A549 (cell line): ENCODE measurements at regions not wholly inside any gene's neighbourhood (a gene's known extent, or its start where the extent isn't known, plus 50 kb on each side); places are given as distances from the start of the nearest gene placed in this dataset.

Source experiments
- ATAC-seq, 2 experiments: fragments of 200-7000 bp in 1 of 2; fragments of >200 bp in 1 of 2; cut with Nextera tagmentation in 1 of 2; cut with Tn5 transposase in 1 of 2; 3 replicates each; pipeline versions ENCODE4 v1.8.0 to v1.9.1; 2018 to 2020; ENCODE audit warnings: mild to moderate bottlenecking in 1 of 2, moderate library complexity in 1 of 2
- CTCF ChIA-PET: fragments of 300-600 bp; sonication (Branson Sonifier 250); formaldehyde crosslinking; extraction: SDS; loops from one replicate; lab custom pipeline; 2021; ENCODE audit warnings: antibody characterized with exemption, inconsistent platforms; lab: Yijun Ruan, JAX
- POLR2A ChIA-PET: fragments of 350-600 bp; formaldehyde crosslinking; extraction: SDS; loops from one replicate; lab custom pipeline; 2021; ENCODE audit warnings: antibody characterized with exemption, inconsistent platforms; lab: Yijun Ruan, JAX
- DNase-seq, 2 experiments: peaks; one replicate each; pipeline versions ENCODE4 v3.0.0 to v3.0.0-alpha.2; 2011 to 2016; ENCODE audit warnings: low read depth in 1 of 2, low spot score in 1 of 2
- FAIRE-seq: peaks from 2 replicates; lab custom pipeline; 2011; peaks lifted over from hg19 to GRCh38; lab: Jason Lieb, UNC
- H3K27ac ChIP-seq, 2 experiments: fragments of >200 bp; sonication (Bioruptor Twin); formaldehyde crosslinking; 3 replicates each; pipeline ENCODE4 v1.5.1; 2016 to 2017
- H3K4me1 ChIP-seq: fragments of >200 bp; sonication (Bioruptor Twin); formaldehyde crosslinking; 3 replicates; pipeline ENCODE4 v1.6.1; 2016
- H3K4me2 ChIP-seq: fragments of >200 bp; sonication (Bioruptor Twin); formaldehyde crosslinking; 3 replicates; pipeline ENCODE4 v1.6.1; 2016
- H3K4me3 ChIP-seq: fragments of >200 bp; sonication (Bioruptor Twin); formaldehyde crosslinking; 3 replicates; pipeline ENCODE4 v1.5.1; 2016
- H3K9me3 ChIP-seq: fragments of >200 bp; sonication (Bioruptor Twin); formaldehyde crosslinking; 3 replicates; pipeline ENCODE4 v1.6.1; 2016
- CBX8 ChIP-seq: fragments of 200-600 bp; sonication (generic); IDR thresholded peaks from 2 replicates; pipeline ENCODE4 v1.6.1; 2016
- CEBPB ChIP-seq, 2 experiments: fragments of >200 bp in 1 of 2; sonication (Bioruptor Twin) in 1 of 2; formaldehyde crosslinking in 1 of 2; IDR thresholded peaks; 2 replicates each; pipeline ENCODE4 v1.6.1; 2012 to 2016
- CHD4 ChIP-seq: fragments of 200-600 bp; sonication (generic); IDR thresholded peaks from 2 replicates; pipeline ENCODE4 v1.6.1; 2016; ENCODE audit warnings: antibody characterized with exemption, mild to moderate bottlenecking, borderline replicate concordance
- EHF ChIP-seq: fragments of 250-450 bp; sonication (Bioruptor Pico); IDR thresholded peaks from 2 replicates; pipeline ENCODE4 v1.5.0; 2020; ENCODE audit warnings: mild to moderate bottlenecking
- ESRRA ChIP-seq: fragments of 150-350 bp; IDR thresholded peaks from 2 replicates; pipeline ENCODE4 v1.6.1; 2014; ENCODE audit warnings: mild to moderate bottlenecking, low read length, borderline replicate concordance
- FOSB ChIP-seq: fragments of 250-450 bp; sonication (Bioruptor Pico); IDR thresholded peaks from 2 replicates; pipeline ENCODE4 v1.5.0; 2020; ENCODE audit warnings: mild to moderate bottlenecking, moderate library complexity
- FOSL2 ChIP-seq, 2 experiments: fragments of 450-650 bp in 1 of 2; fragments of >200 bp in 1 of 2; sonication (Bioruptor Twin) in 1 of 2; formaldehyde crosslinking; IDR thresholded peaks; 2 replicates each; pipeline versions ENCODE4 v1.5.0 to v1.6.1; 2016 to 2020; ENCODE audit warnings: mild to moderate bottlenecking in 1 of 2, moderate library complexity in 1 of 2
- HOXB13 ChIP-seq: fragments of 250-450 bp; sonication (Bioruptor Pico); IDR thresholded peaks from 2 replicates; pipeline ENCODE4 v1.5.0; 2020; ENCODE audit warnings: low read depth, mild to moderate bottlenecking, moderate library complexity
- MAFK ChIP-seq: fragments of 450-650 bp; IDR thresholded peaks from 2 replicates; pipeline ENCODE4 v1.6.1; 2014; ENCODE audit not compliant: partially characterized antibody
- MYC ChIP-seq: IDR thresholded peaks from 2 replicates; pipeline ENCODE4 v1.6.1; 2012; ENCODE audit warnings: mild to moderate bottlenecking, inconsistent platforms, low read length, improper control_type of control experiment, borderline replicate concordance
- POLR2A ChIP-seq: IDR thresholded peaks from 2 replicates; pipeline ENCODE4 v1.6.1; 2012; ENCODE audit warnings: mild to moderate bottlenecking, low read length
- POLR2AphosphoS2 ChIP-seq: conservative IDR thresholded peaks from 2 replicates; pipeline ENCODE4 v1.6.1; 2012; ENCODE audit warnings: low read length, improper control_type of control experiment, inconsistent platforms
- RARB ChIP-seq: fragments of 250-450 bp; sonication (Bioruptor Pico); IDR thresholded peaks from 2 replicates; pipeline ENCODE4 v1.8.0; 2021; ENCODE audit warnings: mild to moderate bottlenecking, moderate library complexity
- RCOR1 ChIP-seq: fragments of 150-350 bp; IDR thresholded peaks from 2 replicates; pipeline ENCODE4 v1.6.1; 2014; ENCODE audit warnings: antibody characterized with exemption, low read length, low read depth
- TFCP2L1 ChIP-seq: fragments of 250-450 bp; sonication (Bioruptor Pico); IDR thresholded peaks from 2 replicates; pipeline ENCODE4 v1.5.0; 2021; ENCODE audit warnings: mild to moderate bottlenecking
- ZC3H11A ChIP-seq: fragments of 450-650 bp; IDR thresholded peaks from 2 replicates; pipeline ENCODE4 v1.6.1; 2014; ENCODE audit warnings: antibody characterized with exemption, mild to moderate bottlenecking
- ZFP36 ChIP-seq: fragments of 450-650 bp; IDR thresholded peaks from 2 replicates; pipeline ENCODE4 v1.6.1; 2014; ENCODE audit warnings: borderline replicate concordance; ENCODE audit not compliant: partially characterized antibody
- ZNF302 ChIP-seq: fragments of 250-450 bp; sonication (Bioruptor Pico); IDR thresholded peaks from 2 replicates; pipeline ENCODE4 v1.9.0; 2021; ENCODE audit warnings: inconsistent platforms, mild to moderate bottlenecking, moderate library complexity
- ZSCAN20 ChIP-seq: fragments of 250-450 bp; sonication (Bioruptor Pico); IDR thresholded peaks from 2 replicates; pipeline ENCODE4 v1.8.0; 2022; ENCODE audit warnings: mild to moderate bottlenecking, moderate library complexity
- WGBS: methylation state at CpG from one replicate; pipeline ENCODE4 v1.1.6; 2017; ENCODE audit errors: missing lambda C conversion rate; 5-methylcytosine and 5-hydroxymethylcytosine counted together
- TF ChIP-seq, protein P1 (sequence below): fragments of 250-450 bp; sonication (Bioruptor Pico); IDR thresholded peaks from 2 replicates; pipeline ENCODE4 v1.5.0; 2021; ENCODE audit warnings: mild to moderate bottlenecking, moderate library complexity, borderline replicate concordance
- TF ChIP-seq, protein P2 (sequence below): fragments of 250-450 bp; sonication (Bioruptor Pico); IDR thresholded peaks from 2 replicates; pipeline ENCODE4 v1.5.0; 2020; ENCODE audit warnings: low read depth, mild to moderate bottlenecking, moderate library complexity
- TF ChIP-seq, protein P3 (sequence below): IDR thresholded peaks from 2 replicates; pipeline ENCODE4 v1.6.1; 2012; ENCODE audit warnings: low read depth, borderline replicate concordance
- TF ChIP-seq, protein P4 (sequence below): fragments of >200 bp; sonication (Bioruptor Twin); formaldehyde crosslinking; IDR thresholded peaks from 2 replicates; pipeline ENCODE4 v1.6.1; 2016

DNA sequence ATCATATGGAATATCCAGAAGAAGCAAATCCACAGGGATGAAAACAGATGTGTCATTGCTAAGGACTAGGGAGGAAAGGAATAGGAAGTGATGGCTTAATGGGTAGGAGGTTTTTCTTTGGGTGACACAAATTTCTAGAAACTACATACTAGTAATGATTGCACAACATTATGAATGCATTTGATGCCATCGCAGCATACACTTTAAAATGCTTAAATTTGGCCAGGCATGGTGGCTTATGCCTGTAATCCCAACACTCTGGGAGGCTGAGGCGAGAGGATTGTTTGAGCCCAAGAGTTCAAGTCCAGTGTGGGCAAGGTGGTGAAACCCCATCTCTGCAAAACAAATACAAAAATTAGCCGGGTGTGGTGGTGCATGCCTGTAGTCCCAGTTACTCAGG, 1370.8 kb downstream of the AACS start:
- ChIA-PET POLR2A (no interaction called here), CTCF (no interaction called here)
- FAIRE-seq, result no peak
- WGBS, result 0% methylated on average over 3 of the region's 3 CpGs
- TF ChIP-seq CEBPB (IDR thresholded peaks at IDR 0.05), result no peak
- TF ChIP-seq, protein P1, sequence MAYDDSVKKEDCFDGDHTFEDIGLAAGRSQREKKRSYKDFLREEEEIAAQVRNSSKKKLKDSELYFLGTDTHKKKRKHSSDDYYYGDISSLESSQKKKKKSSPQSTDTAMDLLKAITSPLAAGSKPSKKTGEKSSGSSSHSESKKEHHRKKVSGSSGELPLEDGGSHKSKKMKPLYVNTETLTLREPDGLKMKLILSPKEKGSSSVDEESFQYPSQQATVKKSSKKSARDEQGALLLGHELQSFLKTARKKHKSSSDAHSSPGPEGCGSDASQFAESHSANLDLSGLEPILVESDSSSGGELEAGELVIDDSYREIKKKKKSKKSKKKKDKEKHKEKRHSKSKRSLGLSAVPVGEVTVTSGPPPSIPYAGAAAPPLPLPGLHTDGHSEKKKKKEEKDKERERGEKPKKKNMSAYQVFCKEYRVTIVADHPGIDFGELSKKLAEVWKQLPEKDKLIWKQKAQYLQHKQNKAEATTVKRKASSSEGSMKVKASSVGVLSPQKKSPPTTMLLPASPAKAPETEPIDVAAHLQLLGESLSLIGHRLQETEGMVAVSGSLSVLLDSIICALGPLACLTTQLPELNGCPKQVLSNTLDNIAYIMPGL (CRISPR knock-in tag), result no peak
- TF ChIP-seq POLR2AphosphoS2, result no peak
- no peak for TF ChIP-seq EHF (CRISPR knock-in tag)
- TF ChIP-seq MAFK, result no peak
- TF ChIP-seq FOSL2 (IDR thresholded peaks at IDR 0.05), result no peak
- no peak for TF ChIP-seq FOSL2 (CRISPR knock-in tag; IDR thresholded peaks at IDR 0.05)
- TF ChIP-seq ZC3H11A, result no peak
- TF ChIP-seq HOXB13 (CRISPR knock-in tag), result no peak
- TF ChIP-seq CHD4, result no peak
- no peaks in the 10 kb centered on the region for H3K9me3 ChIP-seq
- H3K4me2 ChIP-seq, result no peak overlapping the region
- ATAC-seq, result no peak
- no peaks in the 10 kb centered on the region for H3K4me1 ChIP-seq
- no peak overlapping the region for H3K4me3 ChIP-seq
- no peak overlapping the region for H3K27ac ChIP-seq
- DNase-seq, result no peak

DNA sequence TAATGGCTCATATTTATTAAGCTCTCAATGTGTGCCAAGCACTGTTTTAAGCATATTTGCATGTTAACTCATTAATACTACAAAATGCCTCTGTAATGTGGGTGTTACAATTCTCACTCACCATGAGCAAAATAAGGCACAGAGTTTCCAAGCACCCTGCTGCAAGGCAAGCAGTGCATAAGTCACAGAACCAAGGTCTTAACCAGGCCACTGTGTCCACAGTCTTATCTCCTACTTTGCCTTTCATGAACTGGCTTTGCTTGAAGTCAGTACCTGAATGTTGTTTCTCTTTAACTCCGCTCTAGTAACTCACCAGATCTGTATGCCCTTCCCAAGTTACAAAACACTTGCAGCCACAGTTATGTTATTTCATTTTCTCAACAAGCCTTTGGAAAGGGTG, 1372.7 kb downstream of the AACS start:
- Histone ChIP-seq H3K4me2 (no peak overlapping the region), H3K9me3 (no peaks in the 10 kb centered on the region), H3K4me3 (no peak overlapping the region), H3K4me1 (no peaks in the 10 kb centered on the region), H3K27ac (no peak overlapping the region)
- ATAC-seq, result no peak
- no peak for FAIRE-seq
- CTCF ChIA-PET, result no interaction called here
- 8% methylated on average over 1 of the region's 1 CpG for WGBS
- POLR2A ChIA-PET, result no interaction called here
- no peak for DNase-seq
- TF ChIP-seq ZC3H11A (no peak), ESRRA (no peak), RARB (CRISPR knock-in tag) (no peak), FOSB (no peak), POLR2A (no peak), ZFP36 (no peak), CBX8 (no peak), TFCP2L1 (CRISPR knock-in tag) (no peak), ZNF302 (CRISPR knock-in tag) (no peak), ZSCAN20 (CRISPR knock-in tag) (no peak), POLR2AphosphoS2 (no peak), MYC (no peak), RCOR1 (no peak), FOSL2 (IDR thresholded peaks at IDR 0.05) (no peak), FOSL2 (CRISPR knock-in tag; IDR thresholded peaks at IDR 0.05) (no peak)
- TF ChIP-seq, protein P2, sequence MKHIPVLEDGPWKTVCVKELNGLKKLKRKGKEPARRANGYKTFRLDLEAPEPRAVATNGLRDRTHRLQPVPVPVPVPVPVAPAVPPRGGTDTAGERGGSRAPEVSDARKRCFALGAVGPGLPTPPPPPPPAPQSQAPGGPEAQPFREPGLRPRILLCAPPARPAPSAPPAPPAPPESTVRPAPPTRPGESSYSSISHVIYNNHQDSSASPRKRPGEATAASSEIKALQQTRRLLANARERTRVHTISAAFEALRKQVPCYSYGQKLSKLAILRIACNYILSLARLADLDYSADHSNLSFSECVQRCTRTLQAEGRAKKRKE, result no peak
- TF ChIP-seq, protein P3, sequence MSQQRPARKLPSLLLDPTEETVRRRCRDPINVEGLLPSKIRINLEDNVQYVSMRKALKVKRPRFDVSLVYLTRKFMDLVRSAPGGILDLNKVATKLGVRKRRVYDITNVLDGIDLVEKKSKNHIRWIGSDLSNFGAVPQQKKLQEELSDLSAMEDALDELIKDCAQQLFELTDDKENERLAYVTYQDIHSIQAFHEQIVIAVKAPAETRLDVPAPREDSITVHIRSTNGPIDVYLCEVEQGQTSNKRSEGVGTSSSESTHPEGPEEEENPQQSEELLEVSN, result no peak
- TF ChIP-seq, protein P4, sequence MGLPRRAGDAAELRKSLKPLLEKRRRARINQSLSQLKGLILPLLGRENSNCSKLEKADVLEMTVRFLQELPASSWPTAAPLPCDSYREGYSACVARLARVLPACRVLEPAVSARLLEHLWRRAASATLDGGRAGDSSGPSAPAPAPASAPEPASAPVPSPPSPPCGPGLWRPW, result no peak
